Lower lobe of right lung (tissue), 2 donors: ENCODE measurements at regions not wholly inside any gene's neighbourhood (a gene's known extent, or its start where the extent isn't known, plus 50 kb on each side); places are given as distances from the start of the nearest gene placed in this dataset.
"Not testable (repeated sequence)": the region's sequence is repeated elsewhere in the genome, so short reads cannot be mapped to it uniquely, and the experiment has no call there.

Experiments used
- ATAC-seq, 2 donors: fragments of 200-7000 bp; cut with Tn5 transposase; one replicate each; pipeline ENCODE4 v1.9.1; 2020 to 2022; ENCODE audit warnings: mild to moderate bottlenecking in 2 of 2, moderate library complexity in 2 of 2
- DNase-seq: peaks from one replicate; pipeline ENCODE4 v3.0.0-alpha.2; 2020
- H3K27ac ChIP-seq: fragments of 200-600 bp; one replicate; pipeline ENCODE4 v1.8.0; 2022
- H3K27me3 ChIP-seq: fragments of 200-600 bp; one replicate; pipeline ENCODE4 v1.8.0; 2022; ENCODE audit warnings: low read depth
- H3K36me3 ChIP-seq: fragments of 200-600 bp; one replicate; pipeline ENCODE4 v1.8.0; 2022; ENCODE audit warnings: mild to moderate bottlenecking
- H3K4me1 ChIP-seq: fragments of 200-600 bp; one replicate; pipeline ENCODE4 v1.8.0; 2022
- H3K4me3 ChIP-seq: fragments of 200-600 bp; one replicate; pipeline ENCODE4 v1.8.0; 2022; ENCODE audit warnings: mild to moderate bottlenecking
- H3K9me3 ChIP-seq: fragments of 200-600 bp; one replicate; pipeline ENCODE4 v1.8.0; 2022
- intact Hi-C: fragments of 100-400 bp; cut with DNase I; formaldehyde crosslinking; loops from one replicate; pipeline ENCODE4 v1.11.0; 2022
- TF ChIP-seq, protein P1 (sequence below): fragments of 200-600 bp; IDR thresholded peaks from one replicate; pipeline ENCODE4 v1.8.0; 2022; ENCODE audit warnings: antibody characterized with exemption, mild to moderate bottlenecking
- donor health status: DM: no; HTN: yes; CAD: no; lungs with severe emphysema.

GRCh38 chr5:121479337-121479736 is 372.3 kb upstream of the FTMT start:
- H3K27me3 ChIP-seq = no peaks in the 10 kb centered on the region
- intact Hi-C loops = no loop called here
- DNase-seq = no peak
- H3K4me3 ChIP-seq = no peak overlapping the region
- ATAC-seq = no peak
- no peaks in the 10 kb centered on the region for H3K9me3 ChIP-seq
- H3K27ac ChIP-seq = no peak overlapping the region
- H3K4me1 ChIP-seq = no peaks in the 10 kb centered on the region
- TF ChIP-seq, protein P1, sequence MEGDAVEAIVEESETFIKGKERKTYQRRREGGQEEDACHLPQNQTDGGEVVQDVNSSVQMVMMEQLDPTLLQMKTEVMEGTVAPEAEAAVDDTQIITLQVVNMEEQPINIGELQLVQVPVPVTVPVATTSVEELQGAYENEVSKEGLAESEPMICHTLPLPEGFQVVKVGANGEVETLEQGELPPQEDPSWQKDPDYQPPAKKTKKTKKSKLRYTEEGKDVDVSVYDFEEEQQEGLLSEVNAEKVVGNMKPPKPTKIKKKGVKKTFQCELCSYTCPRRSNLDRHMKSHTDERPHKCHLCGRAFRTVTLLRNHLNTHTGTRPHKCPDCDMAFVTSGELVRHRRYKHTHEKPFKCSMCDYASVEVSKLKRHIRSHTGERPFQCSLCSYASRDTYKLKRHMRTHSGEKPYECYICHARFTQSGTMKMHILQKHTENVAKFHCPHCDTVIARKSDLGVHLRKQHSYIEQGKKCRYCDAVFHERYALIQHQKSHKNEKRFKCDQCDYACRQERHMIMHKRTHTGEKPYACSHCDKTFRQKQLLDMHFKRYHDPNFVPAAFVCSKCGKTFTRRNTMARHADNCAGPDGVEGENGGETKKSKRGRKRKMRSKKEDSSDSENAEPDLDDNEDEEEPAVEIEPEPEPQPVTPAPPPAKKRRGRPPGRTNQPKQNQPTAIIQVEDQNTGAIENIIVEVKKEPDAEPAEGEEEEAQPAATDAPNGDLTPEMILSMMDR = no peak
- H3K36me3 ChIP-seq = no peaks in the 10 kb centered on the region

GRCh38 chr5:121485281-121485680 is 366.4 kb upstream of the FTMT start:
- intact Hi-C loops = no loop called here
- TF ChIP-seq, protein P1 = no peak
- H3K4me3 ChIP-seq = no peak overlapping the region
- H3K27me3 ChIP-seq = no peaks in the 10 kb centered on the region
- H3K9me3 ChIP-seq = no peaks in the 10 kb centered on the region
- ATAC-seq (no peak), DNase-seq (no peak)
- no peak overlapping the region for H3K27ac ChIP-seq
- no peaks in the 10 kb centered on the region for H3K4me1 ChIP-seq
- no peaks in the 10 kb centered on the region for H3K36me3 ChIP-seq

- H3K36me3 ChIP-seq, ATAC-seq, intact Hi-C loops, H3K4me1 ChIP-seq, H3K4me3 ChIP-seq, H3K27ac ChIP-seq, DNase-seq, H3K9me3 ChIP-seq, H3K27me3 ChIP-seq: not testable (repeated sequence)
Observed at GRCh38 chr5:121485999-121486398, 365.7 kb upstream of the FTMT start.

DNA sequence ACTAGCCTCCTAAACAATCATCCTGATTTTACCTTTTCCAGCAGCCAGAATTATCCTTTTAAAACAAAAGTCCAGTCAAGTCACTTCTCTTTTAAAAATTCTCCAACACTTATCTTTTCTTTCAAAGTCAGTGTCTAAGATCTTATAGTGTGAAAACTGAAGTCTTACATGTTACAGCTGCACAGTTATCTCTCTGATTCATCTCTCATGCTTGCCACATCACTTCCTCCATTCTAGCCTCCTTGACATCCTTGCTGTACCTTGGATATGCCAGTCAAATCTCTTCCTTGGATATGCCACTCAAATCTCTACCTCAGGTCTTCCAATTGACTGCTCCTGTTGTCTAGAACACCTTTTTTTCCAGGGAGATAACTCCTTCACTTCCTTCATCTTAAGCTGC is 361.7 kb upstream of the FTMT start:
- no peaks in the 10 kb centered on the region for H3K36me3 ChIP-seq
- H3K4me3 ChIP-seq = no peak overlapping the region
- H3K27ac ChIP-seq = no peak overlapping the region
- no peaks in the 10 kb centered on the region for H3K27me3 ChIP-seq
- no peaks in the 10 kb centered on the region for H3K4me1 ChIP-seq
- intact Hi-C loops = no loop called here
- TF ChIP-seq, protein P1 = no peak
- DNase-seq = no peak
- H3K9me3 ChIP-seq = no peaks in the 10 kb centered on the region
- no peak for ATAC-seq

- Histone ChIP-seq H3K27me3 (no peaks in the 10 kb centered on the region), H3K9me3 (no peaks in the 10 kb centered on the region), H3K4me1 (no peaks in the 10 kb centered on the region), H3K27ac (no peak overlapping the region), H3K36me3 (no peaks in the 10 kb centered on the region), H3K4me3 (no peak overlapping the region)
- intact Hi-C loops = no loop called here
- ATAC-seq (no peak), DNase-seq (no peak)
- TF ChIP-seq, protein P1 = no peak
Observed at GRCh38 chr5:121497176-121497575, 354.5 kb upstream of the FTMT start.

- no peaks in the 10 kb centered on the region for H3K36me3 ChIP-seq
- H3K27me3 ChIP-seq = no peaks in the 10 kb centered on the region
- H3K27ac ChIP-seq = no peak overlapping the region
- intact Hi-C loops = no loop called here
- H3K4me3 ChIP-seq = no peak overlapping the region
- no peaks in the 10 kb centered on the region for H3K4me1 ChIP-seq
- no peak for ATAC-seq
- H3K9me3 ChIP-seq = no peaks in the 10 kb centered on the region
- no peak for DNase-seq
- TF ChIP-seq, protein P1 = no peak
Observed at GRCh38 chr5:121500310-121500709, 351.4 kb upstream of the FTMT start.
